Activated T-cell treated with anti-CD3 and anti-CD28 coated beads for 1 hour (primary cell): ENCODE measurements at regions not wholly inside any gene's neighbourhood (a gene's known extent, or its start where the extent isn't known, plus 50 kb on each side); places are given as distances from the start of the nearest gene placed in this dataset.
"Not testable (repeated sequence)": the region's sequence is repeated elsewhere in the genome, so short reads cannot be mapped to it uniquely, and the experiment has no call there.

Experiments
- DNase-seq: peaks from one replicate; pipeline ENCODE4 v3.0.0-alpha.2; 2020; ENCODE audit warnings: low read depth

DNA sequence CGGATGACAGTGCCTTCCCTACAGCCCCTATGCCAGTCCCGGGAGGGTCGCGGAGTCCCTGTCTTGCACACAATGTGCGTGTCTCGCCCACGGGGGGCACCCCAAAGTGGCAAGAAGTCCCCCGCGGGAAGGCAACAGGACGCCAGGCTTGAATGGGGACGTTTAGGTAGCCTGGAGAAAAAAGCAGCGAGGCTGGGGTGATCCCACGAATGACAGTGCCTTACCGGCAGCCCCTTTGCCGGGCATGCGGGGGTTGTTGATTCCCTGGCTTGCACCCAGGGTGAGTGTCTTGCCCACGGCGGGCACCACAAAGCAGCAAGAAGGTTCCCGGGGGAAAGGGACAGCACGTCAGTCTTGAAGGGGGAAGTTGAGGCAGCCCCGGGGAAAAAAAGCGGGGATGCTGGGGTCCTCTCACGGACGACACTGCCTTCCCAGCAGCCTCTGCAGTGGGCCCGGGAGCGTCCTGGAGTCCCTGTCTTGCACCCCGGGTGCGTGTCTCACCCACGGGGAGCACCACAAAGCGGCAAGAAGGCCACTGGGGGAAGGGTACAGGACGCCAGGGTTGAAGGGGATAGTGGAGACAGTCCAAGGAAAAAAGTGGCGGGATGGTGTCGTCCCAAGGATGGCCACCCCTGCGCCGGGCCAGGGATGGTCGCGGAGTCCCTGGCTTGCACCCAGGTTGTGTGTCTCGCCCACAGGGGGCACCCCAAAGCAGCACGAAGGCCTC, 156.8 kb upstream of the ALG10B start:
- no peak for DNase-seq

- DNase-seq, result no peak
Measured at GRCh38 chr12:38160318-38161122, 156.1 kb upstream of the ALG10B start.

- DNase-seq, result no peak
Measured at GRCh38 chr12:38161123-38162000, 155.2 kb upstream of the ALG10B start.

GRCh38 chr12:38162013-38162412, 154.6 kb upstream of the ALG10B start:
- no peak for DNase-seq

DNA sequence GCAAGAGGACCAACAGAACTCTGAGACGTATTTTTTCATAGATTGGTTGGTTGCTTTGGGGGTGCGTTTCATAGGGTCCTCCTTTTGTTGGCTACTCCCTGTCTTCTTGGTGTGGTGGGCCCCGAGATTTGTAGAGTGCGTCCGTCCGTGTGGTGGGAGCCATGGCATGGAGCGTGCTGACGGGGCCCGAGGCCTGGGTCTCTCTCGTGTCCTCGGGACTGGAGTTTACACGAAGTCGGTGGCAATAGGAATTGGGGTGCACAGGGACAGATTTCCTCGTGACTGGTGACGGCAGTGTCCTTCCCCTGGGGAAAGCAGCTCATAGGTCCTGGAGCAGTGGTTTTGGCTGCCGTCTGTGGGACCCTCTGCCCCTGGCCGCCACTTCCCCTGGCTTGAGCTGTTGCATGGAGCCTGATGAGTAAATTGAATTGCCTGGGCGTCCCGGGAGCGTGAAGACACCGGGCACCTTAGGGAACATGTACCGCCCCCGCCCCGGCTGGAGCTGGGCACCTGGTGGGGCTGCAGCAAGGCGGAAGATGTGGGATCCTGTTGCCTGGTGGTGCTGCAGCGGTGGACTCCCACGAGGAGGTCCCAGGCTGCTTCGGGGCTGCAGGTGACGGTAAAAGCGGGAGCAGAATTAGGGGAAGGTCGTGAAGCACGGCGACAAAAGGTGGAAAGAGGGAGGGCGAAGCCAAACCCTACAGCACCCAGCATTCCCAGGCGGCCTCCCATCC, 153.7 kb upstream of the ALG10B start:
- no peak for DNase-seq

GRCh38 chr12:38163442-38163801, 153.2 kb upstream of the ALG10B start:
- DNase-seq, result no peak

- no peak for DNase-seq
Measured at GRCh38 chr12:38166225-38166624, 150.3 kb upstream of the ALG10B start.

DNA sequence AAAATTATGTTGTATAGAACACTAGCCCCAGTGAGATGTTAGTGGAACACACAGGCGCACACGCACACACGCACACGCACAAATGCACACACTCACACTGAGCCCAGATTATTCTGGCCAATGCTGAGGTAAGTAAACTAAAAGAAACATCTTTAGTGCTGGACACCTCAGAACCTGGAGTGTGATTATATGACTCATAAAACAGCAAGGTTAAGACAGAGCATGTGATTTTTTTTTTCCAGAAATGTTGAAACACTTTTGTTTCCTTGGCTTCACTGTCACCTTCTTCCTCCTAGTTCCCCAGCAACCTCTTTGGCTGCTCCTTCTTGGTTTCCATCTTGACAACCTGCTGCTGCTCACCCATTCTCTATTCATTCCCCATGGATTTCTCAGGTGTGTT, 141.0 kb upstream of the ALG10B start:
- DNase-seq, result no peak

DNA sequence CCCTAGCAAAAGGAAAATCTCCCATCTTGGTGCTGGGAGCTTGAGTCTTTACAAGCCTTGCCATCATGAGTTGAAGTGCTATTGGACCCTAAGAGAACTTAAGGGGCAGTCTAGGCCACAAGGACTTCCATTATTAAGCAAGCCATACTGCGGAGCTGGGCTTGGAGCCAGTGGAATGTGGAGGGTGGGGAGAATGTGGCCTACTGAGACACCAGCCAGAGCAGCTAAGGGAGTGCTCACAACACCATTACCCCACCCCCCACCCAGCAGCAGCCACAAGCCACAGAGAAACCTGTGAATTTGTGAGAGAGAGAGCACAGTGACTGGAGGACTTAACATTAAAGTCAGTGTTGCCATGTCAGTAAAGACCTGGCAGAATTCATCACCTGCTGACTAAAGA, 133.0 kb upstream of the ALG10B start:
- not testable (repeated sequence) for DNase-seq

DNA sequence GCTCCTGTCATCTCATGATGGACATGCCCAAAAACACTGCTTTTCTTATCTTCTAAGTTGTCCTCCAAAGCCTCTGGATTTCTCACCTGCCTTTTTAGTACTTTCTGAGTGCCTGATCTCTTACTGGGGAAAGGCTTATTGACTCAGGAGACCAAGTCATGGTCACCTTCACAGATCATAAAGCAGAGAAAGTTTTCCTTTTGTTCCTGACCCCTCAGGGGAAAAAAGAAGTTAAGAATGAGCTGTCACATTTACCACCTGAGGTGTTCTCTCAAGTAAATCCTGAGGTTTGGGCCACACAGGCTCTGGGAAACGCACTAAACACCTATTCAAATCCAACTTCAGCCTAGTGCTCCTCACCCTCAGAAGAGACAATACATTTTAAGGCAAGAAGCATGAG, 119.3 kb upstream of the ALG10B start:
- not testable (repeated sequence) for DNase-seq

- no peak for DNase-seq
Measured at GRCh38 chr12:38201461-38202276, 114.9 kb upstream of the ALG10B start.

GRCh38 chr12:38204831-38205230, 111.7 kb upstream of the ALG10B start:
- no peak for DNase-seq

DNA sequence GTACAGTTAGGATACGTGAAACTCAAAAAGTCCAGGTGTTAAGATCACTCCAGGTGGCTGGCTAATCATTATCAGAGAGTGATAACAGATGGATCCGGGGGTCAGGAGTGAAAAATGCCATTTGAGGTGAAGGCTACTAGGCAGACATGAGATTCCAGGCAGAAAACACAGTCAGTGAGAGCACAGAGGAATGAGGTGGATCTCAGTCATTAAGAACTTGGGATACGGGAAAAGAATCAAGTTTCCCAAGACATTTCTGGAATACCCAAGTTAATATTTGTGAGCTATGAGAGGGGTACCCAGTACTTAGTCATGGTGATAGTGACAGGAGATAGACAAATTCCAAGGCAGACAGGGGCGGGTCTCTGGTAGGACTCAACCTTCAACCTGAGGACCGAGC, 94.6 kb upstream of the ALG10B start:
- DNase-seq, result no peak

DNA sequence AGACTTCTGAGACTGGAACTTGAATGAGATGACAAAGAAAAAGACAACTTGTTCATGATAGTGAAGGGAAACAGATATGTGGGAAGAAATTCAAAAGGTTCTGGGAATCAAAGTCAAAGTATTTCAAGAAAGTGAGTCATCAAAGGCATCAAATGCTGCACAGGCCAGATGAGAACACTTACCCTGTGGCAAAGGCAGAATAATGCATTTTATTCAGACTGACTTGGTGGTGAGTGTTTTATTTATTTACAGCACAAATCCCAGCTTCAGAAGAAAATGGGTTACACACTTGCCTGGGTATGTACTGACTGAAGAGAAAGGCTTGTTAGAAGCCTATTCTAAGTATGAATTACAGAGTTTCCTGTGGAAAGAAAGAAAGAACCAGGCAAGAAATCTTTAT, 78.2 kb upstream of the ALG10B start:
- not testable (repeated sequence) for DNase-seq

GRCh38 chr12:38253778-38254177, 62.8 kb upstream of the ALG10B start:
- no peak for DNase-seq

DNA sequence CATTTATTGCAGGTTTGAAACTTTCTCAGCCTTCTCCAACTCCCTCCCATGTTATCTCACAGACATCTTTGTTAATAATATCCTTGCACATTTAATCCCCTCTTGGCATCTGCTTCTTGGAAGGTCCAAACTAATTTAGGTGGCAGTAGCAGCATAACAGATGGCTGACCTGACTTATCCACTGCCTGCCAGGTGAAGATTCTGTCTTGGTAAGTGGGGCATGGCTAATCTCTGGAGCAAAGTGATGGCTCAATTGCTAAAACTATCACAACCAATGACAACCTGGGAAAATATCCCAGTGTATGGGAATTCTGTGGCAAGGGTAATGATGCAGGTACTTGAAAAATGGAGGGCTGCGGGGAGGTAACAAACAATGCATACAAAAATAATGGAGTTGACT, 58.2 kb upstream of the ALG10B start:
- no peak for DNase-seq
